ENCODE measurements at regions not wholly inside any gene's neighbourhood (a gene's known extent, or its start where the extent isn't known, plus 50 kb on each side); places are given as distances from the start of the nearest gene placed in this dataset.

GRCh38 chr16:62565706-62566105 lies 529.5 kb upstream of the CDH8 start:
- no peaks in the 10 kb centered on the region for H3K4me1 Mint-ChIP-seq (ENCODE audit: low read depth, unreplicated experiment)
- Histone ChIP-seq H3K4me3 (ENCODE audit: low read depth, low read length) (no peak overlapping the region), H3K36me3 (ENCODE audit: control insufficient read depth, insufficient read depth, low read length) (no peaks in the 10 kb centered on the region), H3K27me3 (replicated peaks; ENCODE audit: control insufficient read depth, insufficient read depth, low read length) (no peaks in the 10 kb centered on the region), H3K9me3 (no peaks in the 10 kb centered on the region), H3K4me1 (no peaks in the 10 kb centered on the region)
- no peak for DNase-seq
- BruUV-seq (replicated peaks) = no TSS peak
- H3K27me3 Mint-ChIP-seq (ENCODE audit: insufficient read depth, unreplicated experiment) = no peaks in the 10 kb centered on the region
- H3K9me3 Mint-ChIP-seq (ENCODE audit: unreplicated experiment) = no peaks in the 10 kb centered on the region
- H3K27ac Mint-ChIP-seq (ENCODE audit: unreplicated experiment) = no peak overlapping the region
- ChIA-PET POLR2A (no interaction called here), CTCF (no interaction called here)
- TF ChIP-seq CTCF (IDR thresholded peaks at IDR 0.05; ENCODE audit: insufficient read depth in 1 of 2, low read depth in 1 of 2, low read length in 1 of 2, severe bottlenecking in 1 of 2, unreplicated experiment in 1 of 2) = no peak
- intact Hi-C loops (cut with micrococcal nuclease; ENCODE audit: unreplicated experiment) = no loop called here
- H3K36me3 Mint-ChIP-seq (ENCODE audit: insufficient read depth, unreplicated experiment) = no peaks in the 10 kb centered on the region
- H3K4me3 Mint-ChIP-seq (ENCODE audit: unreplicated experiment) = no peak overlapping the region

DNA sequence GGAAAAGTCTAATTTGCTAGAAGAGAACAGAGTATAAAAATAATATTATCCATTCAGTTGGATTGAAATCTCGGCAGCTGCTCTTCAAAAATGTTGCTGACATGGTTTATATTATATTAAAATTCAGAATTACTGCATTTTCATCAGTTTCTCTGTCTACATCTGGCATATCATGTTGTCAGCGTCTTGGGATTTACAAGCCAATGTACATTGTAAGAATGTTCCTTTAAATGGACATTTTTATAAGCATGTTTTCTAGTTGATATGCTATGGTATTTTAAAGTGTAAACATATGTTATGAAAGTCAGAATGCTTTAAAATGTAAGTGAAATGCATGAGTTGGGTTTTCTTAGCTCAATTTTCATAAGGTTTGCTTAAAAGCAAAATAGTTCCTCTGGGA lies 528.1 kb upstream of the CDH8 start:
- CTCF ChIA-PET = no interaction called here
- BruUV-seq (replicated peaks) = no TSS peak
- no peaks in the 10 kb centered on the region for H3K9me3 Mint-ChIP-seq (ENCODE audit: unreplicated experiment)
- no peak overlapping the region for H3K4me3 Mint-ChIP-seq (ENCODE audit: unreplicated experiment)
- Histone ChIP-seq H3K36me3 (ENCODE audit: control insufficient read depth, insufficient read depth, low read length) (no peaks in the 10 kb centered on the region), H3K27me3 (replicated peaks; ENCODE audit: control insufficient read depth, insufficient read depth, low read length) (no peaks in the 10 kb centered on the region), H3K4me3 (ENCODE audit: low read depth, low read length) (no peak overlapping the region), H3K4me1 (no peaks in the 10 kb centered on the region), H3K9me3 (no peaks in the 10 kb centered on the region)
- no peak for TF ChIP-seq CTCF (IDR thresholded peaks at IDR 0.05; ENCODE audit: insufficient read depth in 1 of 2, low read depth in 1 of 2, low read length in 1 of 2, severe bottlenecking in 1 of 2, unreplicated experiment in 1 of 2)
- DNase-seq = no peak
- intact Hi-C loops (cut with micrococcal nuclease; ENCODE audit: unreplicated experiment) = no loop called here
- H3K27ac Mint-ChIP-seq (ENCODE audit: unreplicated experiment) = no peak overlapping the region
- H3K27me3 Mint-ChIP-seq (ENCODE audit: insufficient read depth, unreplicated experiment) = no peaks in the 10 kb centered on the region
- H3K4me1 Mint-ChIP-seq (ENCODE audit: low read depth, unreplicated experiment) = no peaks in the 10 kb centered on the region
- POLR2A ChIA-PET = no interaction called here
- H3K36me3 Mint-ChIP-seq (ENCODE audit: insufficient read depth, unreplicated experiment) = no peaks in the 10 kb centered on the region

GRCh38 chr16:62562121-62562520 lies 525.9 kb upstream of the CDH8 start:
- H3K27me3 ChIP-seq (replicated peaks; ENCODE audit: control insufficient read depth, insufficient read depth, low read length) = no peaks in the 10 kb centered on the region
- DNase-seq = no peak
- ChIA-PET CTCF (no interaction called here), POLR2A (no interaction called here)
- no TSS peak for BruUV-seq (replicated peaks)
- no peak overlapping the region for H3K4me3 Mint-ChIP-seq (ENCODE audit: unreplicated experiment)
- H3K27me3 Mint-ChIP-seq (ENCODE audit: insufficient read depth, unreplicated experiment) = no peaks in the 10 kb centered on the region
- no peaks in the 10 kb centered on the region for H3K4me1 Mint-ChIP-seq (ENCODE audit: low read depth, unreplicated experiment)
- no peak overlapping the region for H3K27ac Mint-ChIP-seq (ENCODE audit: unreplicated experiment)
- intact Hi-C loops (cut with micrococcal nuclease; ENCODE audit: unreplicated experiment) = no loop called here
- no peak overlapping the region for H3K4me3 ChIP-seq (ENCODE audit: low read depth, low read length)
- no peak for TF ChIP-seq CTCF (IDR thresholded peaks at IDR 0.05; ENCODE audit: insufficient read depth in 1 of 2, low read depth in 1 of 2, low read length in 1 of 2, severe bottlenecking in 1 of 2, unreplicated experiment in 1 of 2)
- no peaks in the 10 kb centered on the region for H3K36me3 Mint-ChIP-seq (ENCODE audit: insufficient read depth, unreplicated experiment)
- no peaks in the 10 kb centered on the region for H3K4me1 ChIP-seq
- H3K9me3 Mint-ChIP-seq (ENCODE audit: unreplicated experiment) = no peaks in the 10 kb centered on the region
- H3K36me3 ChIP-seq (ENCODE audit: control insufficient read depth, insufficient read depth, low read length) = no peaks in the 10 kb centered on the region
- H3K9me3 ChIP-seq = no peaks in the 10 kb centered on the region
